Stimulated activated CD4-positive, alpha-beta T cell treated with anti-CD3 and anti-CD28 coated beads, Interleukin-2, amount 100 ng/mL, for 24 hours (primary cell): ENCODE measurements at regions not wholly inside any gene's neighbourhood (a gene's known extent, or its start where the extent isn't known, plus 50 kb on each side); places are given as distances from the start of the nearest gene placed in this dataset.
"Not testable (repeated sequence)": the region's sequence is repeated elsewhere in the genome, so short reads cannot be mapped to it uniquely, and the experiment has no call there.

Experiments used
- DNase-seq, 2 donors: peaks; one replicate each; pipeline ENCODE4 v3.0.0-alpha.2; 2020

DNA sequence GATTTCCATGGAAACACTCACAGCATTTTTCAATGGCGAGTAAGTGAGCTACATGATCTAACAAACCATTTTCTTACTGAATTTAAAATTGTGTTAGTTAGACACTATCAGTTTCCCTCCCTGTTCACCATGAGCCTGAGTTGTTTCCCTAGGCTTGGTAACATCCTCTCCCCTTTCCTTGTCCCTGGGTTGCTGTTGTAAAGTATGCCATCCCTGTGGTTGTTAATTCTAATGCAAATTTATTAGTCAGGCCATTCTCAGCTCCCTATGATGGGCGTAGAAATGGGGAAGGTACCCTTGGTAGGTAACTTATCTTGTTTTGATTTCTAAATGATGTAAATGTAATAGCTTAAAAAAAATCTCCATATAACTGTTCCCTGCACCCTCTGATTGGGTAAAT is 143.0 kb downstream of the SPATA31A6 start:
- not testable (repeated sequence) for DNase-seq

DNA sequence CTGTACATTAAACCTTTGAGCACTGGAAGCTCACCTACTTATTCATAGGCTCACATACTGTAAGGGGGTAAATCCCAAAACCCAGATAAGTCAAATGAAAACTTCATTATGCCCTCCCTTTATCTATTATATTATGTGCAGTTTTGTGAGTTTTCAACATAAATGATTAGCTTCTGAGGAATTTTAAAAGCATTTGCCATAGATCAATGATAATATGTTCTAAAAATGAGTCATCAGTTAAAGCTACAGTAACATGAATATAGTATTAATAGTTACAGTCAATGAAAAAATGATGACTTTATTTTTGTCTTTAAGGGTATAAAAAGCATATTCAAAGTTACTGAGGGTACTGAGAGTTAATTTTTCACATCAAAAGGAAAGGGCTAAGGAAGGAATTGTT is 151.9 kb downstream of the SPATA31A6 start:
- DNase-seq: not testable (repeated sequence)

DNA sequence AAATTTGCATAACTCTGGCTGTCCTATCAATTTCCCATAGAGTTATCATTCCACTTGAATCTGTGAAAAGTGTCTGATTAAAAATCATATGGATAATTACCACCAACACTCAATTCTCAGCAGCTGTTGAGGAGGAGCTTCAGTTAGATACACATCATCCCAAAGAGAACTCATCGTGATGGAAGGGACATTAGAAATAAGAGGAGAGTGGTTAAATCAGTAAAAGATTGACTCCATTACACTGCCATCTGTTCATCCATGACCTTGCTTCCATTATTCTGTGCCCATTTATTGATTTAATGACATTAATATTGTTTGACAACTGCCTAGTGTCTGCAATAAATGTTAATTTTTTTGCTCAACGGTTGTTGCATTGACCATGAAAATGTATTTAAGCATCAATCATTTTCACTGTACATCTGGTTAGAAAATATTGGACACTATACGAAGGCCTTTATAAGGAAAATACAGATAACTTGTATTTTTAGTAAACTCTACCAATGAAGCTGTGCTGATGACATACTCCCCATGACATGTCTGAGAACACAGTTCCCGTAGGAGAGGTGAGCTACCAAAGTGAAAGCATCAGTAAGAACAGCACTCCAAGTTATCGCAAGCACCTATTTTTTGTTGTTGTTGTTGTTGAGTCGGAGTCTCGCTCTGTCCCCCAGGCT is 152.7 kb downstream of the SPATA31A6 start:
- not testable (repeated sequence) for DNase-seq

DNA sequence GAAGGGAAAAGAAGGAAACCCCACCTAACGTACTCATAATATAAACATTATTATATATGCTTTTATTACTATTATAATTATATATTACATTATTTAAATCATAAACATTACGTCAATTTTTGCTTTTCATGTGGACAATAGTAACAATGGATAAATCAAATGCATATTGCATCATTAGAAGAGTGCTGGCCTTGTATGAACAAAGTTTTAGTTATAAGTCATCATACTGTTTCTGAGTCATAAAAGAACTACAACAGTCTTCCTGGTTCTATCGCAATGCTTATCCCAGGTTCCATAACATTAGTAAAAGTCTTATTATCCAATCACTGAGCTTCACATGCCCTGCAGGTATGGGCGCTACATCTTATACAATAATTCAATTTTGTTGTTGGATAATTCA is 154.8 kb downstream of the SPATA31A6 start:
- not testable (repeated sequence) for DNase-seq

- not testable (repeated sequence) for DNase-seq
Measured at GRCh38 chr9:42339671-42340434, 156.4 kb downstream of the SPATA31A6 start.

DNA sequence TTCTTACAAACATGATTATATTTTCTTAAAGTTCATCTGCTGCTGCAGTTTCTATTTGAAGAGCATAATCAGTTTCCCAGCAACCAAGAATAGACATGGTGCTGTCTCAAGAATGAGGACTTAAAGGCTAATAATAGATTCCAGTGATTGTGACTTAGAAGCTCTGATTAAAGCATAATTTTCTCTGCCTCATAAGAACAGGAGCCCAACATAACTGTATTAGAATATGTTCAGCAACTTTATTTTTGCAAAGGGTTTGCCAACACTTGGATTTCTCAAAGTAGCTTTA is 156.9 kb downstream of the SPATA31A6 start:
- not testable (repeated sequence) for DNase-seq

- DNase-seq: not testable (repeated sequence)
Measured at GRCh38 chr9:42341860-42342259, 158.4 kb downstream of the SPATA31A6 start.

GRCh38 chr9:42342297-42342696 is 158.8 kb downstream of the SPATA31A6 start:
- DNase-seq: not testable (repeated sequence)

- DNase-seq: not testable (repeated sequence)
Measured at GRCh38 chr9:42344508-42344907, 161.0 kb downstream of the SPATA31A6 start.

GRCh38 chr9:42346916-42347315 is 163.5 kb downstream of the SPATA31A6 start:
- DNase-seq: not testable (repeated sequence)

GRCh38 chr9:42349181-42349580 is 165.7 kb downstream of the SPATA31A6 start:
- DNase-seq: not testable (repeated sequence)

GRCh38 chr9:42350412-42350811 is 167.0 kb downstream of the SPATA31A6 start:
- DNase-seq: not testable (repeated sequence)

GRCh38 chr9:42357604-42358373 is 174.3 kb downstream of the SPATA31A6 start:
- DNase-seq: not testable (repeated sequence)

- not testable (repeated sequence) for DNase-seq
Measured at GRCh38 chr9:42358626-42359247, 175.3 kb downstream of the SPATA31A6 start.

DNA sequence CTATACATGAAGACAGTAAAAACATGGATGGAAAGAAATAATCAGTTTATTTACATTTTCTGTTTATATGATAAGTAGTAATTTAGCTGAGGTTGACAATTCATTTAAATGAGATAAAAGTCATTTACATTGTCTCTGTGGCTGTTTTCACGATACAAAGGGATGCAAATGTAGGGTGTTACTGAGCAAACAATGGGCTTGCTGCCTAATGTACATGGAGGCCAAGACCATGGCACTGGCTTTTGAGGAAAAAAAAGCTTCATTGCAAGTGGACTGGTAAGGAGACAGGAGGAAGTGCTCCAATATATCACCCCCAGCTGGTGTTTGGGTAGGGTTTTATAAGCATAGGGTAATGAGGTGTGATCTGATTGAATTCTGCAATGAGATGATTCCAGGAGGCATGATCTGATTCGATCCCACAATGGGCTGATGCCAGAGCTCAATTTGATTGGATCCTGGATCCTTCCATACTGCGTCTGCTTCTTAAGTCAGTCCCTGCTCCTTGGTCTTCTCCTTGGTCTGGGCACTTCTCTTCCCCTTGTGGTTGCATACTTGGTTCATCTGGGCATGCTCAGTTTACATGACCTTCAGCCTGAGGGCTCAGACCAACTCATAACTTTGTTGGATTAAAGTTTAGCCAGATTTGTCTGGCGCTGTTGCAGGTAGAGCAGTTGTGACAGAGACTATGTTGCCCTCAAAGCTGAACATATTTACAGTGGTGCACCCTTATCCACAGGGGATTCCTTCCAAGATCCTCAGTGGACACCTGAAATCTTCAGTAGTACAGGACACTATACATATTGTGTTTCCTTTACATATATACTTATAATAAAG is 181.2 kb downstream of the SPATA31A6 start:
- not testable (repeated sequence) for DNase-seq

DNA sequence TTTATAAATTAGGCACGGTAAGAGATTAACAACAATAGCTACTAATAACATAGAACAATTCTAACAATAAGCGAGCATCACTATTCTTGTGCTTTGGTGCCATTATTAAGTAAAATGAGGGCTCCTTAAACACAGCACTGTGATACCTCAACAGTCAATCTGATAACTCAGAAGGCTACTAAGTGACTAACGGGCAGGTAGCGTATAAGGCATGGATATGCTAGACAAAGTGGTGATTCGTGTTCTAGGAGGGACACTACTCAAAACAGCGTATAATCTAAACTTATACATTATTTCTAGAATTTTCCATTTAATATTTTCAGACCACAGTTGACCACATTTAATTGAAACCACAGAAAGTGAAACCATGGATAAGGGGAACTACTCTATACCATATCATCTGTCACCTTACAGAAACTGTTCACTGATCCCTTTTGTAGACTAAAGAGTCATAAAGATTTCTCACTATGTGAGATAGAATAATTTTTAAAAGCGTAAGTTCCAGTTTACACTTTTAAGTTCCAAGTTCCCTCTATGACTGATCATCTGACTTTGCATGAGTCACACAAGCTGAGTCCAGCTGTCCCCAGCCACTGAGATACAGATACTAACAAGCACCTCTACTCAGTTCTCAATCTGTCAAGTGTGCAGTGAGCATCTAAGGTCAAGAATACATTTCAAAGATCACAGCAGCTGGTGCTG is 181.9 kb downstream of the SPATA31A6 start:
- DNase-seq: not testable (repeated sequence)

DNA sequence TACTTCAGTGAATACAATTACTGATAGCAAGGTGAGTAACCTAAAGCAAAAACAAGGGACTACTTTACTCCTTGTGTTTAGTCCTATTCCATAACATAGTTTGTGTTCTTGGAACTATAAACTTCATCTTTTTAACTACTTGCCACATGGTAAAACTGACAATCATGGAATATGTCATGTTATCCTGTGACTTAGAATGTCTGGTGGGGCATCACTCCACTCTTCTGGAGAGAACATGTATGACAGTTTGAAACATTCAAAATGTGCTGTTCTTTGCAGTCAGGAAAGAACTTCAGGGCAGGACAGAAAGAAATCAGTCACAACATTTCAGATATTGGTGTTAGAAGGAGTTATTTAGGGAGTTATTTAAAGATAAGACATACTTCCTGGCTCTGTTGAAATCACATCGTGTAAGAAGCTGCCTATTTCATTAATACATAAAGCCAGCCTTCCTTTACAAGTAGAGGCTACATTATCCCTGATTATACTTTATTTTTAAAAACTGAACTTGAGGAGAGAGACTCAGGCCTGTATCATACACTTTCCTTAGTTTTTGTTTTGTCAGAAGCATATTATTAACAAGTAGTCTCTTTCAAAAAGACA is 184.9 kb downstream of the SPATA31A6 start:
- DNase-seq: not testable (repeated sequence)

- not testable (repeated sequence) for DNase-seq
Measured at GRCh38 chr9:42370172-42370571, 186.7 kb downstream of the SPATA31A6 start.

GRCh38 chr9:42371417-42371816 is 188.0 kb downstream of the SPATA31A6 start:
- not testable (repeated sequence) for DNase-seq

- not testable (repeated sequence) for DNase-seq
Measured at GRCh38 chr9:42377530-42378417, 194.3 kb downstream of the SPATA31A6 start.
